A673 (cell line): ENCODE measurements at regions not wholly inside any gene's neighbourhood (a gene's known extent, or its start where the extent isn't known, plus 50 kb on each side); places are given as distances from the start of the nearest gene placed in this dataset.

Experiments
- BruUV-seq: library from RNA; stranded (reverse); fragments of 400-500 nt; replicated peaks from 2 replicates; lab custom pipeline; 2021; lab: Mats Ljungman, UMichigan
- CTCF ChIA-PET: fragments of 300-600 bp; sonication (Branson Sonifier 250); formaldehyde crosslinking; loops from one replicate; lab custom pipeline; 2022; ENCODE audit warnings: antibody characterized with exemption; lab: Charles Lee
- POLR2A ChIA-PET: fragments of 300-600 bp; sonication (Branson Sonifier 250); formaldehyde crosslinking; loops from one replicate; lab custom pipeline; 2022; ENCODE audit warnings: antibody characterized with exemption; ENCODE audit not compliant: low non-redundant PET; lab: Charles Lee
- DNase-seq: peaks from one replicate; pipeline ENCODE4 v3.0.0-alpha.2; 2015; ENCODE audit warnings: low spot score
- H3K27ac ChIP-seq: fragments of 200-600 bp; sonication (generic); 2 replicates; pipeline ENCODE4 v1.5.1; 2016; ENCODE audit warnings: mixed run types, low read depth, mild to moderate bottlenecking, mixed read lengths, antibody characterized with exemption, low read length; ENCODE audit not compliant: poor library complexity, severe bottlenecking
- H3K27me3 ChIP-seq: fragments of 200-600 bp; sonication (generic); replicated peaks from 2 replicates; pipeline ENCODE4 v1.6.1; 2017; ENCODE audit warnings: mixed run types, low read depth, mild to moderate bottlenecking, mixed read lengths, antibody characterized with exemption, low read length; ENCODE audit not compliant: insufficient read depth, poor library complexity
- H3K36me3 ChIP-seq: fragments of 200-600 bp; sonication (generic); 2 replicates; pipeline ENCODE4 v1.6.1; 2016; ENCODE audit warnings: mixed run types, mild to moderate bottlenecking, mixed read lengths, antibody characterized with exemption, low read length; ENCODE audit not compliant: insufficient read depth, poor library complexity, severe bottlenecking
- H3K4me1 ChIP-seq: fragments of 200-600 bp; sonication (generic); 2 replicates; pipeline ENCODE4 v1.6.1; 2017; ENCODE audit warnings: mixed run types, mild to moderate bottlenecking, mixed read lengths, antibody characterized with exemption, low read length; ENCODE audit not compliant: insufficient read depth, poor library complexity, severe bottlenecking
- H3K4me3 ChIP-seq: fragments of 200-600 bp; sonication (generic); 2 replicates; pipeline ENCODE4 v1.5.1; 2016; ENCODE audit warnings: low read depth, mixed run types, mild to moderate bottlenecking, mixed read lengths, low read length; ENCODE audit not compliant: poor library complexity, severe bottlenecking
- H3K9me3 ChIP-seq: fragments of 200-600 bp; sonication (generic); 2 replicates; pipeline ENCODE4 v1.6.1; 2016; ENCODE audit warnings: mixed run types, low read depth, mild to moderate bottlenecking, mixed read lengths, antibody characterized with exemption, low read length; ENCODE audit not compliant: poor library complexity, severe bottlenecking
- EZH2 ChIP-seq: fragments of 200-600 bp; sonication (generic); IDR thresholded peaks from 2 replicates; pipeline ENCODE4 v1.6.1; 2017; ENCODE audit warnings: borderline replicate concordance, low read depth, mild to moderate bottlenecking, mixed read lengths, antibody characterized with exemption, low read length; ENCODE audit not compliant: poor library complexity, severe bottlenecking
- intact Hi-C: fragments of 100-400 bp; cut with micrococcal nuclease; formaldehyde crosslinking; loops from one replicate; pipeline ENCODE4 v1.10.0; 2022; ENCODE audit not compliant: unreplicated experiment
- TF ChIP-seq, protein P1 (sequence below): fragments of 300-800, 200-600 bp; sonication (generic); conservative IDR thresholded peaks from 2 replicates; pipeline ENCODE4 v1.5.1; 2017; ENCODE audit warnings: low read depth, mild to moderate bottlenecking, antibody characterized with exemption, low read length, moderate library complexity, mixed read lengths

DNA sequence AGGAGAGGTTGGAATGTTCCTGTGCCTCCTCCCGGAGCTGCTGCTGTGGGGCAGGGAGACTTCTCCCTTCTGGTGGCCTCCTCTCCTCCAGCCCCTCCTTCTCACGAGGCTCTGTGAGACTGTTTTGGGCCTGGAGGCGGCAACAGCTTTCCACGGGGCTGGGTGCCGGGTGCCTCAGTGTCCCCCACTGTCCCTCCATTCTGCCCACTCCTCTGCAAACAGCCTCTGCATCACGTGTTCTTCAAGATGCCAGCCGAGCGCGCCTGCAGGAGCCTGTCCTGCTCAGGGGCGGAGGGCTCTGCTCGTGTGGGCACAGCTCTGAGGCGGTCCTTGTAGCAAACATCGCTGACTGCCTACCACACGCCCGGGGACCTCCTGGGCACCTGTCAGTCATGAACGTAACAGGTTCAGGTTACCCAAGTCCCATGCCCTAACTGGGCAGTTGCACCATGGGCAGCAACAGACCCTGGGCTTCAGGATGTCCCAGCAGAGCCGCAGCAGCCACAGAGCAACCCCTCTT is 70.8 kb downstream of the RRM2 start:
- intact Hi-C loops = no loop called here
- TF ChIP-seq, protein P1, sequence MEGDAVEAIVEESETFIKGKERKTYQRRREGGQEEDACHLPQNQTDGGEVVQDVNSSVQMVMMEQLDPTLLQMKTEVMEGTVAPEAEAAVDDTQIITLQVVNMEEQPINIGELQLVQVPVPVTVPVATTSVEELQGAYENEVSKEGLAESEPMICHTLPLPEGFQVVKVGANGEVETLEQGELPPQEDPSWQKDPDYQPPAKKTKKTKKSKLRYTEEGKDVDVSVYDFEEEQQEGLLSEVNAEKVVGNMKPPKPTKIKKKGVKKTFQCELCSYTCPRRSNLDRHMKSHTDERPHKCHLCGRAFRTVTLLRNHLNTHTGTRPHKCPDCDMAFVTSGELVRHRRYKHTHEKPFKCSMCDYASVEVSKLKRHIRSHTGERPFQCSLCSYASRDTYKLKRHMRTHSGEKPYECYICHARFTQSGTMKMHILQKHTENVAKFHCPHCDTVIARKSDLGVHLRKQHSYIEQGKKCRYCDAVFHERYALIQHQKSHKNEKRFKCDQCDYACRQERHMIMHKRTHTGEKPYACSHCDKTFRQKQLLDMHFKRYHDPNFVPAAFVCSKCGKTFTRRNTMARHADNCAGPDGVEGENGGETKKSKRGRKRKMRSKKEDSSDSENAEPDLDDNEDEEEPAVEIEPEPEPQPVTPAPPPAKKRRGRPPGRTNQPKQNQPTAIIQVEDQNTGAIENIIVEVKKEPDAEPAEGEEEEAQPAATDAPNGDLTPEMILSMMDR = no peak
- TF ChIP-seq EZH2 = no peak
- H3K9me3 ChIP-seq = no peaks in the 10 kb centered on the region
- ChIA-PET CTCF (no interaction called here), POLR2A (no interaction called here)
- H3K27me3 ChIP-seq = no peaks in the 10 kb centered on the region
- no TSS peak for BruUV-seq
- peaks cover 10% of the 10 kb centered on the region for H3K4me1 ChIP-seq
- H3K4me3 ChIP-seq = no peak overlapping the region
- DNase-seq = no peak
- no peak overlapping the region for H3K27ac ChIP-seq
- H3K36me3 ChIP-seq = no peaks in the 10 kb centered on the region

DNA sequence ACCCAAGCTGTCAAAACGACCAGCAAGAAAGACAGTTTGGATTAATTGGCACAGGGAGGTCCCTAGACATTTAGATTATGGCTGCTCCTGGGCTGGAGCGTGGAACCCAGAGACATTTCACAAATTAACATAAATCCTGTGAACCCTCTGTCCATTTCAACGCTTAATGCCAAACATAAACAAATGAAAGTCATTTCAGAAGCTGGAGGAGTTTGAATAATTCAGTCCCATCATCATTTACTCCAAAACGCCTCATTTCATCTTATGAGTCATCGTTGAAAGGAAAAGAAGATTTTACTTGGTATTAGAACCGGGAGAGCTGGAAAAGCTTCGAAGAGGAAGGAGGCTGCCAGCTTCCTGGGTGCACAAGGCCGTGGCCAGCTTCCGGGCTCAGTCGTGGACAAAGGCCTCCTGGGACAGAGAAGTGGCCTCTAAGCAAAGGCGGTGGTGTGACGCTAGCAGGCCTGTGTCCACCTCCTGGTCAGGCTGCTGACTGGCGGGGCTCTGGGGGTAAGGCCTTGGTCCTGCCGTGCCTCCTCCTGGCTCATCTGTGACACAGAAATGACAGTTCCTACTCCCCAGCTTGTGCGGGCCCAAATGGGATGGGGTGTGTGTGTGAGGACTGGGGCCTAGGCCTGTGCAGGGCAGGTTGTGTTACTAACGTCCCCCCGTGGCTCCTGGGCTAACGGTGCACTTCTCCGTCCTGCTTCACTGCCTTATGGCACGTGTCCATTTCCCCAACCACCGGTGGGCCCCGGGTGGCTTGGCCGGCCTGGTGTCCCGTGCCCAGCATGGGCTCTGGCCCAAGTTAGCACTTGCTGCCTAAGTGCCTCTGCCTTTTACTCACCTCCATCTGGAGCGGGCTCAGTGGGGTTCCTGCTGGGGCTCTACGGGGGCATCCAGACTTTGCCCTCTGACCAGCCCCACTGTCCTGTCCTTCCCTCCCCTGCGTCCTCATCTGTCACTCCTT is 71.6 kb downstream of the RRM2 start:
- Histone ChIP-seq H3K4me3 (no peak overlapping the region), H3K9me3 (no peaks in the 10 kb centered on the region), H3K4me1 (peaks cover 10% of the 10 kb centered on the region), H3K27ac (no peak overlapping the region), H3K27me3 (no peaks in the 10 kb centered on the region), H3K36me3 (no peaks in the 10 kb centered on the region)
- DNase-seq = peak; percentile 47
- POLR2A ChIA-PET = no interaction called here
- TF ChIP-seq EZH2 = no peak
- TF ChIP-seq, protein P1 = no peak
- no TSS peak for BruUV-seq
- CTCF ChIA-PET = no interaction called here
- intact Hi-C loops = no loop called here

- TF ChIP-seq, protein P1 = no peak
- no peak for TF ChIP-seq EZH2
- ChIA-PET POLR2A (no interaction called here), CTCF (no interaction called here)
- intact Hi-C loops = no loop called here
- no peaks in the 10 kb centered on the region for H3K9me3 ChIP-seq
- H3K27ac ChIP-seq = no peak overlapping the region
- no peaks in the 10 kb centered on the region for H3K36me3 ChIP-seq
- no peak for DNase-seq
- H3K4me1 ChIP-seq = peaks cover 10% of the 10 kb centered on the region
- H3K4me3 ChIP-seq = no peak overlapping the region
- BruUV-seq = no TSS peak
- no peaks in the 10 kb centered on the region for H3K27me3 ChIP-seq
Measured at GRCh38 chr2:10195278-10196109, 73.0 kb downstream of the RRM2 start.
